Testis (tissue), 2 donors: ENCODE measurements at regions not wholly inside any gene's neighbourhood (a gene's known extent, or its start where the extent isn't known, plus 50 kb on each side); places are given as distances from the start of the nearest gene placed in this dataset.

Source experiments
- CTCF ChIP-seq, 3 experiments: fragments of 450-650 bp in 2 of 3; fragments of 200-600 bp in 1 of 3; sonication (generic) in 1 of 3; IDR thresholded peaks; one replicate each; pipeline ENCODE4 v1.5.1; 2016 to 2019; ENCODE audit warnings: antibody characterized with exemption in 3 of 3, mild to moderate bottlenecking in 2 of 3, moderate library complexity in 1 of 3
- POLR2A ChIP-seq: fragments of 450-650 bp; IDR thresholded peaks from one replicate; pipeline ENCODE4 v1.6.1; 2017; ENCODE audit warnings: antibody characterized with exemption, mild to moderate bottlenecking, moderate library complexity

GRCh38 chr5:166679331-166679730 lies 1612.1 kb upstream of the WWC1 start:
- no peak for TF ChIP-seq POLR2A
- TF ChIP-seq CTCF (IDR thresholded peaks at IDR 0.05): no peak
